Transverse colon (tissue), 4 donors: ENCODE measurements at regions not wholly inside any gene's neighbourhood (a gene's known extent, or its start where the extent isn't known, plus 50 kb on each side); places are given as distances from the start of the nearest gene placed in this dataset.

Experiments
- DNase-seq: peaks from one replicate; pipeline ENCODE4 v3.0.0-alpha.2; 2019
- H3K27ac ChIP-seq, 4 donors: fragments of 200-600 bp; sonication (generic); 2 replicates each; pipeline ENCODE4 v1.5.1; 2016 to 2018; ENCODE audit warnings: inconsistent platforms in 4 of 4
- H3K27me3 ChIP-seq: fragments of 200-600 bp; sonication (generic); 2 replicates; pipeline ENCODE4 v1.5.1; 2017; ENCODE audit warnings: inconsistent platforms
- H3K36me3 ChIP-seq, 4 donors: fragments of 200-600 bp; sonication (generic); 2 replicates each; pipeline ENCODE4 v1.5.1; 2017 to 2019; ENCODE audit warnings: inconsistent platforms in 4 of 4
- H3K4me1 ChIP-seq, 4 donors: fragments of 200-600 bp; sonication (generic); 2 replicates each; pipeline ENCODE4 v1.5.1; 2017 to 2020; ENCODE audit warnings: inconsistent platforms in 4 of 4
- H3K4me3 ChIP-seq, 4 donors: fragments of 200-600 bp; sonication (generic); 1 replicate in 1 of 4; 2 replicates in 3 of 4; pipeline versions ENCODE4 v1.5.1 to v1.6.1; 2017 to 2019; ENCODE audit warnings: inconsistent platforms in 4 of 4
- H3K9me3 ChIP-seq, 2 donors: fragments of 200-600 bp; sonication (generic); 2 replicates each; pipeline ENCODE4 v1.5.1; 2017 to 2019; ENCODE audit warnings: inconsistent platforms in 2 of 2
- EP300 ChIP-seq: sonication (generic); formaldehyde crosslinking; IDR thresholded peaks from one replicate; pipeline ENCODE4 v1.6.1; 2017; ENCODE audit warnings: antibody characterized with exemption, low read depth
- POLR2A ChIP-seq: fragments of 450-650 bp; IDR thresholded peaks from one replicate; pipeline ENCODE4 v1.6.1; 2016; ENCODE audit warnings: antibody characterized with exemption, mild to moderate bottlenecking, moderate library complexity
- POLR2AphosphoS5 ChIP-seq, 3 donors: sonication (generic); formaldehyde crosslinking; IDR thresholded peaks; one replicate each; pipeline ENCODE4 v1.6.1; 2016; ENCODE audit warnings: antibody characterized with exemption in 3 of 3
- WGBS, 2 donors: methylation state at CpG; one replicate each; pipeline ENCODE4 v1.1.5; 2018; ENCODE audit warnings: low coverage in 1 of 2; 5-methylcytosine and 5-hydroxymethylcytosine counted together
- in situ Hi-C, 4 donors: fragments of 200-750 bp; cut with MboI; loops; one replicate each; pipeline versions ENCODE4 v1.15.0 to v1.15.1; 2017; ENCODE audit warnings: low sequenced_read_pairs in 3 of 4, low pct_ligation_motif_present in 1 of 4, low pct_unique_long_range_greater_than_20kb in 1 of 4
- intact Hi-C: fragments of 100-400 bp; cut with DNase I; formaldehyde crosslinking; loops from one replicate; pipeline ENCODE4 v1.15.1; 2023; ENCODE audit warnings: low total_unique reads
- TF ChIP-seq, protein P1 (sequence below), 5 experiments: fragments of 200-600 bp in 3 of 5; fragments of 450-650 bp in 2 of 5; sonication (generic) in 3 of 5; IDR thresholded peaks; 1 replicate in 2 of 5; 2 replicates in 3 of 5; pipeline ENCODE4 v1.5.1; 2016 to 2017; ENCODE audit warnings: antibody characterized with exemption in 5 of 5, inconsistent platforms in 3 of 5, mild to moderate bottlenecking in 2 of 5, moderate library complexity in 1 of 5

GRCh38 chr5:172506251-172506650, 51.9 kb upstream of the SH3PXD2B start:
- Histone ChIP-seq H3K4me1 (peaks cover 14 to 20% (median 19%) of the 10 kb centered on the region in 4 donors), H3K27ac (no peak overlapping the region), H3K9me3 (no peaks in the 10 kb centered on the region), H3K27me3 (no peaks in the 10 kb centered on the region), H3K36me3 (no peaks in the 10 kb centered on the region), H3K4me3 (no peak overlapping the region)
- intact Hi-C loops: no loop called here
- in situ Hi-C loops: no loop called here
- TF ChIP-seq, protein P1, sequence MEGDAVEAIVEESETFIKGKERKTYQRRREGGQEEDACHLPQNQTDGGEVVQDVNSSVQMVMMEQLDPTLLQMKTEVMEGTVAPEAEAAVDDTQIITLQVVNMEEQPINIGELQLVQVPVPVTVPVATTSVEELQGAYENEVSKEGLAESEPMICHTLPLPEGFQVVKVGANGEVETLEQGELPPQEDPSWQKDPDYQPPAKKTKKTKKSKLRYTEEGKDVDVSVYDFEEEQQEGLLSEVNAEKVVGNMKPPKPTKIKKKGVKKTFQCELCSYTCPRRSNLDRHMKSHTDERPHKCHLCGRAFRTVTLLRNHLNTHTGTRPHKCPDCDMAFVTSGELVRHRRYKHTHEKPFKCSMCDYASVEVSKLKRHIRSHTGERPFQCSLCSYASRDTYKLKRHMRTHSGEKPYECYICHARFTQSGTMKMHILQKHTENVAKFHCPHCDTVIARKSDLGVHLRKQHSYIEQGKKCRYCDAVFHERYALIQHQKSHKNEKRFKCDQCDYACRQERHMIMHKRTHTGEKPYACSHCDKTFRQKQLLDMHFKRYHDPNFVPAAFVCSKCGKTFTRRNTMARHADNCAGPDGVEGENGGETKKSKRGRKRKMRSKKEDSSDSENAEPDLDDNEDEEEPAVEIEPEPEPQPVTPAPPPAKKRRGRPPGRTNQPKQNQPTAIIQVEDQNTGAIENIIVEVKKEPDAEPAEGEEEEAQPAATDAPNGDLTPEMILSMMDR (IDR thresholded peaks at IDR 0.05): no peak
- TF ChIP-seq POLR2AphosphoS5 (IDR thresholded peaks at IDR 0.05) (no peak), POLR2A (no peak)
- DNase-seq: no peak
- WGBS, 2 donors: 69 to 83% methylated on average over 3 to 7 of the region's 7 CpGs

- peak; percentile 5 for DNase-seq
- in situ Hi-C loops: no loop called here
- H3K27me3 ChIP-seq: no peaks in the 10 kb centered on the region
- no peak overlapping the region for H3K27ac ChIP-seq
- intact Hi-C loops: no loop called here
- WGBS, 2 donors: 86 to 89% methylated on average over 5 to 7 of the region's 7 CpGs
- H3K4me3 ChIP-seq: no peak overlapping the region
- no peaks in the 10 kb centered on the region for H3K36me3 ChIP-seq
- H3K4me1 ChIP-seq: peaks cover 14 to 20% (median 19%) of the 10 kb centered on the region in 4 donors
- no peaks in the 10 kb centered on the region for H3K9me3 ChIP-seq
- TF ChIP-seq EP300 (no peak), POLR2A (no peak), POLR2AphosphoS5 (IDR thresholded peaks at IDR 0.05) (no peak)
- TF ChIP-seq, protein P1 (IDR thresholded peaks at IDR 0.05): no peak
Observed at GRCh38 chr5:172505845-172506244, 51.5 kb upstream of the SH3PXD2B start.

- peak; percentile 7 for DNase-seq
- H3K27ac ChIP-seq: peak overlapping the region in 1 of 4 donors; percentile 50
- TF ChIP-seq POLR2A: no peak
Observed at GRCh38 chr5:172505403-172505759, 51.1 kb upstream of the SH3PXD2B start.

GRCh38 chr5:172504701-172505402, 50.5 kb upstream of the SH3PXD2B start:
- no peaks in the 10 kb centered on the region for H3K27me3 ChIP-seq
- H3K36me3 ChIP-seq: no peaks in the 10 kb centered on the region
- peaks cover 14 to 20% (median 19%) of the 10 kb centered on the region in 4 donors for H3K4me1 ChIP-seq
- peak overlapping the region; percentile 31 to 72 (median 48) for H3K27ac ChIP-seq
- peak; percentile 19 for DNase-seq
- in situ Hi-C loops: no loop called here
- intact Hi-C loops: no loop called here
- TF ChIP-seq POLR2AphosphoS5 (IDR thresholded peaks at IDR 0.05) (peak in 2 of 3 donors; percentile 26 to 31), POLR2A (no peak)
- WGBS, 2 donors: 27 to 65% methylated on average over 2 to 4 of the region's 4 CpGs
- no peaks in the 10 kb centered on the region for H3K9me3 ChIP-seq
- H3K4me3 ChIP-seq: no peak overlapping the region

More at GRCh38 chr5:172505403-172505759, 51.1 kb upstream of the SH3PXD2B start:
- Histone ChIP-seq H3K36me3 (no peaks in the 10 kb centered on the region), H3K9me3 (no peaks in the 10 kb centered on the region), H3K4me3 (no peak overlapping the region), H3K27me3 (no peaks in the 10 kb centered on the region), H3K4me1 (peaks cover 14 to 20% (median 19%) of the 10 kb centered on the region in 4 donors)
- 75 to 80% methylated on average over 6 to 8 of the region's 8 CpGs for WGBS, 2 donors
- intact Hi-C loops (no loop called here), in situ Hi-C loops (no loop called here)

DNA sequence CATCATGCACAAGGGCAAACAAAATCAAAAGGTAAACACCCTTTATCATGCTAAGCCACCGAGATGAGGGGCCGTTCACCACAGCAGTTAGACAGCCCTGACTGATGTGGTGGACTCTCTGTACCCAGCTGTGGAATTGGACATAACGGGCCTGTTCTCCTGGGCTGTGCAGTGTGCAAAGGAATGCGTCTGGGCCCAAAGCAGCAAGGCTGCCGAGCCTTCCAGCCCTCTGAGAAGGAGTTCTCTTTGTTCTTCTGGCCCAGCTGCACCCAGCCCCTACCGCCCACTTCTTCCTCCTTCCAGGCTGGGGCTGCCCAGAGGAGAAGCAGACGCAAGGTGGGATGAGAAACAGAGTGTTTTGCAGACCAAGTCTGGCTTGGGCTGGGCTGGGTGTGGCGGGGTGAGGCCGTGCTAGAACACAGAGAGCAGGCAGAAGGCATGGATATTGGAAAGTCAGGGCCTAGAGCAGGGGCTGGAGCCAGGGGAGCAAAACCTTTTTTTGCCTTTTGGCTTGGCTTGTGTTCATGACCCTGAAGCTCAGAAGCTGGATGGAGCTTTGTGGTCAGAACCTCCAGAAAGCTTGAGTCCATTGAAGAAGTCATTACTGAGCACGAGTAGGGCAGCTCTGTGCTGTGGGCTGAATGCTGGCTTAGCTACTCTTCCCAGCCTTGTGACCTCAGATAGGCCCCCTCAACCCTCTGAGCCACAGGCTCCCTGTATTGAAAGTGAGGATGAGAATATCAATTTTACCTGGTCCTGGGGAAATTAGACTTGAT, 49.8 kb upstream of the SH3PXD2B start:
- H3K27ac ChIP-seq: peak overlapping the region; percentile 31 to 72 (median 48)
- 10 to 31% methylated on average over 2 to 10 of the region's 10 CpGs for WGBS, 2 donors
- TF ChIP-seq POLR2AphosphoS5 (IDR thresholded peaks at IDR 0.05) (no peak), EP300 (no peak), POLR2A (no peak)
- TF ChIP-seq, protein P1 (IDR thresholded peaks at IDR 0.05): no peak
- peaks cover 14 to 20% (median 19%) of the 10 kb centered on the region in 4 donors for H3K4me1 ChIP-seq
- H3K27me3 ChIP-seq: no peaks in the 10 kb centered on the region
- no peaks in the 10 kb centered on the region for H3K36me3 ChIP-seq
- in situ Hi-C loops (no loop called here), intact Hi-C loops (no loop called here)
- DNase-seq: peak; percentile 73
- no peaks in the 10 kb centered on the region for H3K9me3 ChIP-seq
- H3K4me3 ChIP-seq: no peak overlapping the region
